ENCODE measurements at regions not wholly inside any gene's neighbourhood (a gene's known extent, or its start where the extent isn't known, plus 50 kb on each side); places are given as distances from the start of the nearest gene placed in this dataset.

DNA sequence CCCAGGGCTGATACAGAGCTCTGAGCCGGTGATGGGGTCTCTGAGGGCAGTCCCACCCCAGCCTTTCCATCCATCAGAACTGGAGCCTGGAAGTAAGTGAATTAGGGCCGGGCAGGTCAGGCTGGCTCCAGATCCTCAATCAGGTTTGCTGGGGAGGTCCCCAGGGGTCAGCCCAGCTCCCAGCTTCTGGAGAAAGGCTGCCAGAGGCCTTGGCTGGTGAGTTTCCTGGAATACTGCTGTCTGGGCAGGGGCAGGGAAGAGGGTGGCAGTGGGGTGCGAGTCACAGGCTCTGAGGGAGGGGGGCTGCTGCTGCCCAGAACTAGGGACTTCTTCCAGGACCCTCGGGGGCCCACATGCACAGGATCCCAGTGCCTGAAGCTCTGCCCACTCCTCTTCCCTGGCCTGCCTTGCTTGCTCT is 200.6 kb upstream of the MVB12B start:
- TF ChIP-seq, protein P1, sequence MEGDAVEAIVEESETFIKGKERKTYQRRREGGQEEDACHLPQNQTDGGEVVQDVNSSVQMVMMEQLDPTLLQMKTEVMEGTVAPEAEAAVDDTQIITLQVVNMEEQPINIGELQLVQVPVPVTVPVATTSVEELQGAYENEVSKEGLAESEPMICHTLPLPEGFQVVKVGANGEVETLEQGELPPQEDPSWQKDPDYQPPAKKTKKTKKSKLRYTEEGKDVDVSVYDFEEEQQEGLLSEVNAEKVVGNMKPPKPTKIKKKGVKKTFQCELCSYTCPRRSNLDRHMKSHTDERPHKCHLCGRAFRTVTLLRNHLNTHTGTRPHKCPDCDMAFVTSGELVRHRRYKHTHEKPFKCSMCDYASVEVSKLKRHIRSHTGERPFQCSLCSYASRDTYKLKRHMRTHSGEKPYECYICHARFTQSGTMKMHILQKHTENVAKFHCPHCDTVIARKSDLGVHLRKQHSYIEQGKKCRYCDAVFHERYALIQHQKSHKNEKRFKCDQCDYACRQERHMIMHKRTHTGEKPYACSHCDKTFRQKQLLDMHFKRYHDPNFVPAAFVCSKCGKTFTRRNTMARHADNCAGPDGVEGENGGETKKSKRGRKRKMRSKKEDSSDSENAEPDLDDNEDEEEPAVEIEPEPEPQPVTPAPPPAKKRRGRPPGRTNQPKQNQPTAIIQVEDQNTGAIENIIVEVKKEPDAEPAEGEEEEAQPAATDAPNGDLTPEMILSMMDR (IDR thresholded peaks at IDR 0.05) = no peak
- no peak for TF ChIP-seq POLR2A (IDR thresholded peaks at IDR 0.05)
